Panc1 (cell line): ENCODE measurements at regions not wholly inside any gene's neighbourhood (a gene's known extent, or its start where the extent isn't known, plus 50 kb on each side); places are given as distances from the start of the nearest gene placed in this dataset.

Experiments used
- CTCF ChIP-seq: fragments of 450-650 bp; IDR thresholded peaks from 2 replicates; pipeline ENCODE4 v1.5.1; 2017; ENCODE audit warnings: mild to moderate bottlenecking
- POLR2AphosphoS5 ChIP-seq: IDR thresholded peaks from 2 replicates; pipeline ENCODE4 v1.6.1; 2012; ENCODE audit warnings: mild to moderate bottlenecking, low read depth, low read length, moderate library complexity
- SIN3A ChIP-seq: IDR thresholded peaks from 2 replicates; pipeline ENCODE4 v1.6.1; 2012; ENCODE audit warnings: low read depth, mild to moderate bottlenecking, low read length, moderate library complexity, borderline replicate concordance; ENCODE audit not compliant: insufficient read depth
- TCF7L2 ChIP-seq: IDR thresholded peaks from 2 replicates; pipeline ENCODE4 v1.6.1; 2011; ENCODE audit warnings: mild to moderate bottlenecking, low read depth, low read length, inconsistent platforms

- TF ChIP-seq CTCF: no peak
- TF ChIP-seq SIN3A: no peak
- no peak for TF ChIP-seq POLR2AphosphoS5
- TF ChIP-seq TCF7L2: no peak
Observed at GRCh38 chr18:22307528-22307927, 110.2 kb downstream of the CTAGE1 start.
